Hepatocyte (in vitro differentiated cells): ENCODE measurements at regions not wholly inside any gene's neighbourhood (a gene's known extent, or its start where the extent isn't known, plus 50 kb on each side); places are given as distances from the start of the nearest gene placed in this dataset.

Source experiments
- CTCF ChIP-seq: fragments of 200-600 bp; sonication (generic); IDR thresholded peaks from 2 replicates; pipeline ENCODE4 v1.5.1; 2016; ENCODE audit warnings: antibody characterized with exemption, mild to moderate bottlenecking; ENCODE audit not compliant: poor library complexity
- EZH2phosphoT487 ChIP-seq: fragments of 200-600 bp; sonication (generic); IDR thresholded peaks from one replicate; pipeline ENCODE4 v1.6.1; 2018; ENCODE audit warnings: antibody characterized with exemption, mild to moderate bottlenecking, low read depth, moderate library complexity; ENCODE audit not compliant: unreplicated experiment, severe bottlenecking

DNA sequence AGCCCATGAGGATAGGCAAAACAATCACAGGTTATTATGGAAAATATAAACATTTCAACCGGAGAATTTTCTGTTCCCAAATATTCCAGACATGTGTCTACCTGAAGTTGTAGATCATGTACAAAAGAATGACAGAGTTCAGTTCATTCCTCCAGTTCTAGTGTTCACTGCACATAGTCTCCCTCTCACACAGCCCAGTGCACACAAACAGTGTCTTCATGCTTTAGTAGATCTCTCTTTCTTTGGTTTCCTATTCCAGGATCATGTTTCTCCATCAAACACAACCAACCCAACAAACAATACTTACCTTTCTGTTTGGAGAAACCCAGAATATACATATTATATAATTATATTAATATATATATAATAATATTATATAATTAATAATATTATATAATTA lies 671.9 kb downstream of the TRIML1 start:
- TF ChIP-seq CTCF (no peak), EZH2phosphoT487 (no peak)
